ENCODE measurements at regions not wholly inside any gene's neighbourhood (a gene's known extent, or its start where the extent isn't known, plus 50 kb on each side); places are given as distances from the start of the nearest gene placed in this dataset.

DNA sequence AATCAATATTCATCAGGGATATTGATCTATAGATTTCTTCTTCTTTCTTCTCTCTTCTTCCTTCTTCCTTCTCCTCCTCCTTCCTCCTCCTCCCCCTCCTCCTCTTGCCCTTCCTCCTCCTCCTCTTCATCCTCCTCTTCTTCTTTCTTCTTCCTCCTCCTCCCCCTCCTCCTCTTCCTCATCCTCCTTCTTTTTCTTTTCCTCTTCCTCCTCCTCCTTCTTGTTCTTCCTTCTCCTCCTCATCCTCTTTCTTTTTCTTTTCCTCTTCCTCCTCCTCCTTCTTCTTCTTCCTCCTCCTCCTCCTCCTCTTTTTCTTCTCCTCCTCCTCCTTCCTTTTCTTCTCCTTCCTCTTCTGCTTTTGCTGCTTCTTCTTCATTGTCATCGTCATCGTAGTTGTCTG is 52.4 kb upstream of the SERINC1 start:
- DNase-seq = no peak

DNA sequence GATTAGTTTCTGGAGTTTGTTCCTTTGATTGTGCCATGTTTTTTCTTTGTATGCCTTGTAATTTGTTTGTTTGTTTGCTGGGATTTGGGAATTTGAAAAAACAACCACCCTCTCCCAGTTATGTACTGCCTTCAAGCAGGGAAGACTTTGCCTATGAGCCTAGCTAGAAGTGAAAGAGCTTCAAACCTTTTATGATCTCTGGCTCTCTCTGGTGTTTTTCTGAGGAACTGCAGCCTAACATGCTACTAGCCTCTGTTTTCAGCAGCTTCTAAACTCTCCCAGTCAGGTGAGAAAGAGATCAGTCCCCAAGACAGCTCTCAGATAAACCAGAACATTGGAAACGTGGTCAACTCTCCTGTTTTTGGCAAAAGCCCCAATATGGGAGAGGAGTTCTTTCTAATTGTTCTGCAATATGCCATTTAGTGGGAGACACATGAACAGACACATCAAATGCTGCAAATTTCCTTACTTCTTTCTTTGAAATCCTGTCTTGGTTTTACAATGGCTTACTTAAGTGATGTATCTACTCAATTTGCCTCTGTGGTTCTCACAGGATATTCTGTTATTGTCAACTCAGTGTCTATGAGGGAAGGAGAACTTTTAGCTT is 58.9 kb upstream of the SERINC1 start:
- DNase-seq = peak; percentile 73

DNA sequence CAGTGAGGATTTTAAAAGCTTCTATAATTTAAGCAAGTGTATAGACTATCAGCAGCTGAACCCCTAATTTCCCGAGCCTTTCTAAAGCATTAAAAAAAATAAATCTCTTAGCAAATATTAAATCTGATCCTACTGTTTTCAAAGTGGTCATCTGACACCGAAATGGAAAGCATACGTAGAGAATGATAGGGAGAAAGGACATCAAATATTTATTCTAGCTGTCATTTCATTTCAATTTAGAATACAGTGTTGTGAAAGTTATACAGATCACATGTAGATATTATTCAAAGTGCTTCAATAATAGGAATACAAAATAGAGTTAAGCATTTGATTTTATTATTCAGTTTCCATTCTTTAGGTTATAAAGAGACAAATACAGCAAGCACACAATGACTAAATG is 61.9 kb upstream of the PKIB start:
- no peak for DNase-seq

DNA sequence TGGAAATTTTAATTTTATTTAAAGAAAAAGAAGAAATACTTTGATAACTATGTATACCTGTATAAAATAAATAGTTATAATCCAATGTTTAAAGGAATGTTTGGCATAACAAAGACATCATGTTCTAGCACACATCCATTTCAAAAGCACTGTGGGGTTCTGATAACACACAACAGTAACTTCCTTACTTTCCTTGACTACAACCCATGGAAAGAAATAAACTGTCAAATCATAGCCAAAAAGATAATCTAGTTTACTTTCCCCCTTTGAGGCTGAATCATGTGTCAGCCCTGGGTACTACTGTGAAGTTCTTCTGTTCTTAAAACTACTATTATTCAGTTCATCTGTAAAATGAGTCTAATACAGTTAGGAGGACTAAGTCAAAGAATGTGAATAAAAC is 61.4 kb upstream of the PKIB start:
- no peak for DNase-seq

DNA sequence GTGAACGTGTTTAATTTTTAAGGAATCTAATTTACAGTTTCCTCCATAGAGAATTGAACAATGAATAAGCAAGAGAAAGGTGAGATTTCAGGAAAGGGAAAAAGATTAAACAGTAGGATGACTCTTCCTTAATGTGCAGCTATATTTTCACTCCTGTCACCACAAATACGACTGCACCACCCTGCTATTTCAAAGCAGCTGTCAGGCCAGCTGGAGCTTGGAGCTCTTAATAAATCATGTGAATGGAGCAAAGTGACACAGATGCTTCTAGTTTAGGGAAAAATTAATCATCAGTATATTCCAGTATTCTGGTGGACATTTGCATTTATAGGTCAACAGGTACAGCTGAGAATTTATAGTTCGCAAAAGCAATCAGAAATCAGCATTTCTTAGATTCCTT is 56.5 kb upstream of the PKIB start:
- DNase-seq = no peak

DNA sequence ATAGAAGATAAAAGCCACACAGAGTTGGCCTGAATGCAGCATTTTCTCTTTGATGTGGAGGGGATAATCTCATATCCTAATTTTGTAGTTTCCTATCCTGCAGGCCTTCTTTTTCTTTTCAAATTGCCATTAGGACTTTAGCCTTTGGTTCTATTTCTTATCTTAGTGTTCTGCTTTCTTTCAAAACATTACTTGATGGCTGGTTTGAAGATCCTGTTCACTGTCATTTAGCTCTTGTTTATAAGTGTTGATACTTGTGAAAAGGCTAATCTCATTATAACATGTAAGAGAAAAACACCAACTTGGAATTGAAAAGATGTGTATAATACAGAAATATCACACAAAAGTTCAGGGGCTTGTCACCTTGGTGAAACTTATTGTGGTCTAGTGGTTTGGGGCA is 54.6 kb upstream of the PKIB start:
- no peak for DNase-seq

DNA sequence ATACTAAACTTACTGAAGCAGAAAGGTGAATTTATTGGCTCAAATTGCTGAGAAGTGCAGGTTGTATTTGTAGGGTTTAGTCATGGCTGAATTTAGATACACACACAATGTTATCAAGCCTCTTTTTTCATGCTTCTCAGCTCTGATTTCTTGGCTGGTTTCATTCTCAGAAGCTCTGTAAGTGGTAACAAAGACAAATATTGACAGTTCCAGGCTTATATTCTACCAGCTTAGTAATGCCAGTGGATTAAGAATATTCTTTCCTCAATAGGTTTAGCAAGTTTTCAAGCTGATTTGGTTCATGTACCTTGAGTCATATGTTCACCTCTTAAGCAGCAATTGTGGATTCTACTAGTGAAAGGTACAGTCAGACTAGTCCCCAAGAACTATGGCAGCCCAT is 52.1 kb upstream of the PKIB start:
- no peak for DNase-seq

Measured in CD4-positive, alpha-beta T cell treated with Interleukin-12 subunit alpha and Interleukin-12 subunit beta, for 1 hour (primary cell).